ENCODE measurements at regions not wholly inside any gene's neighbourhood (a gene's known extent, or its start where the extent isn't known, plus 50 kb on each side); places are given as distances from the start of the nearest gene placed in this dataset.

- DNase-seq (ENCODE audit: low read depth) = peak; percentile 84
- H3K4me3 ChIP-seq (ENCODE audit: low read length) = no peak overlapping the region
- TF ChIP-seq, protein P1, sequence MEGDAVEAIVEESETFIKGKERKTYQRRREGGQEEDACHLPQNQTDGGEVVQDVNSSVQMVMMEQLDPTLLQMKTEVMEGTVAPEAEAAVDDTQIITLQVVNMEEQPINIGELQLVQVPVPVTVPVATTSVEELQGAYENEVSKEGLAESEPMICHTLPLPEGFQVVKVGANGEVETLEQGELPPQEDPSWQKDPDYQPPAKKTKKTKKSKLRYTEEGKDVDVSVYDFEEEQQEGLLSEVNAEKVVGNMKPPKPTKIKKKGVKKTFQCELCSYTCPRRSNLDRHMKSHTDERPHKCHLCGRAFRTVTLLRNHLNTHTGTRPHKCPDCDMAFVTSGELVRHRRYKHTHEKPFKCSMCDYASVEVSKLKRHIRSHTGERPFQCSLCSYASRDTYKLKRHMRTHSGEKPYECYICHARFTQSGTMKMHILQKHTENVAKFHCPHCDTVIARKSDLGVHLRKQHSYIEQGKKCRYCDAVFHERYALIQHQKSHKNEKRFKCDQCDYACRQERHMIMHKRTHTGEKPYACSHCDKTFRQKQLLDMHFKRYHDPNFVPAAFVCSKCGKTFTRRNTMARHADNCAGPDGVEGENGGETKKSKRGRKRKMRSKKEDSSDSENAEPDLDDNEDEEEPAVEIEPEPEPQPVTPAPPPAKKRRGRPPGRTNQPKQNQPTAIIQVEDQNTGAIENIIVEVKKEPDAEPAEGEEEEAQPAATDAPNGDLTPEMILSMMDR (IDR thresholded peaks at IDR 0.05; ENCODE audit: insufficient read depth, low read depth, low read length, missing control alignments) = no peak
Measured at GRCh38 chr5:67404256-67405100, 207.9 kb upstream of the CD180 start.

DNA sequence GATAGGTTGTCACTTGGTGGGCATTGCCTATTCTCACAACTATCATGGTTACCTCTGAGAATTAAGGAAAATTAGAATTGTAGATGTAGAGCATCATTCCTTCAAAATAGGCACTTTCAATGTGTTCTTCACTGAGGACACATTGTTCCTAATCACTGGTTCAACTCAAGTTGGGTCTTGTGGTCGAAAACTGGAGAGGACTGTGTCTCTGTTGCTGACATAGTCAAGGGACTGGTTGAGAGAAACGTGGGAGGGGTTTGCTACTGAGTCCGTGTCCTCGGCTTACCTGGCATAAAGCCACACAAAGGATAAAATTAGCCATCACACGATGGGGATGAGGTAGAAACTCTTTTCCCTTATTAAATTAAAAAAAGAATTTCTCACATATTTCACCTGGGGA, 205.9 kb upstream of the CD180 start:
- no peak overlapping the region for H3K4me3 ChIP-seq (ENCODE audit: low read length)
- DNase-seq (ENCODE audit: low read depth) = no peak
- TF ChIP-seq, protein P1 (IDR thresholded peaks at IDR 0.05; ENCODE audit: insufficient read depth, low read depth, low read length, missing control alignments) = no peak

GRCh38 chr5:67401172-67401571, 204.6 kb upstream of the CD180 start:
- TF ChIP-seq, protein P1 (IDR thresholded peaks at IDR 0.05; ENCODE audit: insufficient read depth, low read depth, low read length, missing control alignments) = no peak
- no peak for DNase-seq (ENCODE audit: low read depth)
- H3K4me3 ChIP-seq (ENCODE audit: low read length) = no peak overlapping the region

DNA sequence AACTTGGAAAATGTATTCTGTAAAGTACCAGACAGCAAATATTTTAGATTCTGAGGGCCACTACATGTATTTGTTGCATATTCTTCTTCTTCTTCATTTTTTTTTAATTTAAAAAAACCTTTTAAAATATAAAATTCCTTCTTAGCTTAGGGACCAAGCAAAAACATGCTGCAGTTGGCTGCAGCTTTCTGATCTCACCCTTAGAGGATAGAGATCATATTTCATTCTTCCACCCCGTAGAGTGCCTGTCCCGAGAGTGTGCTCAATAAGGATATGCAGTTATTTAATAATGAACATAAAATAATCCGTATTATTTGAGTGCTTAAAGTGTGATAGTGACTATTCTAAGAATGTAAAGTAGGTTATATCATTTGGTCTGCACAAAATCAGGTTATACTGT, 204.2 kb upstream of the CD180 start:
- TF ChIP-seq, protein P1 (IDR thresholded peaks at IDR 0.05; ENCODE audit: insufficient read depth, low read depth, low read length, missing control alignments) = no peak
- no peak for DNase-seq (ENCODE audit: low read depth)
- H3K4me3 ChIP-seq (ENCODE audit: low read length) = no peak overlapping the region

GRCh38 chr5:67395790-67396418, 199.3 kb upstream of the CD180 start:
- no peak for DNase-seq (ENCODE audit: low read depth)
- TF ChIP-seq, protein P1 (IDR thresholded peaks at IDR 0.05; ENCODE audit: insufficient read depth, low read depth, low read length, missing control alignments) = no peak
- no peak overlapping the region for H3K4me3 ChIP-seq (ENCODE audit: low read length)

GRCh38 chr5:67393211-67393610, 196.6 kb upstream of the CD180 start:
- no peak overlapping the region for H3K4me3 ChIP-seq (ENCODE audit: low read length)
- DNase-seq (ENCODE audit: low read depth) = no peak
- TF ChIP-seq, protein P1 (IDR thresholded peaks at IDR 0.05; ENCODE audit: insufficient read depth, low read depth, low read length, missing control alignments) = no peak
